ENCODE measurements at regions not wholly inside any gene's neighbourhood (a gene's known extent, or its start where the extent isn't known, plus 50 kb on each side); places are given as distances from the start of the nearest gene placed in this dataset.

DNA sequence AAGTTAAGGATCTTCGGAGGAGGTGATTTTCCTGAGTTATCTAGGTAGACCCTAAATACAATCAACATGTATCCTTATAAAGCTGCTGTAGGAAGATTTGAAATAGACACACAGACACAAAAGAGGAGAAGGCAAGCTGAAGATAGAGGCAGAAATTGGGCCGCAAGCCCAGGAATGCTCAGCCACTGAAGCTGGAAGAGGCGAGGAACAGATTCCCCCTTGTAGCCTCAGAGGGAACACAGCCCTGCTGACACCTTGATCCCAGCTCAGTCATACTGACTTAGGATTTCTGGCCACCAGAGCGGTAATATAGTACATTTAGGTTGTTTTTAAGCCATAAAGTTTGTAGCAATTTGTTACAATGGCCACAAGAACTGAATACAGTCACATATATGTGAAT, 90.9 kb downstream of the ETAA1 start:
- no peaks in the 10 kb centered on the region for H3K9me3 ChIP-seq (ENCODE audit: severe bottlenecking)
- H3K36me3 ChIP-seq (ENCODE audit: low read depth): no peaks in the 10 kb centered on the region
- DNase-seq (ENCODE audit: low spot score): no peak
- ATAC-seq (ENCODE audit: low read depth): no peak
- no peaks in the 10 kb centered on the region for H3K27me3 ChIP-seq (ENCODE audit: insufficient read depth, poor library complexity, severe bottlenecking)
- TF ChIP-seq, protein P1, sequence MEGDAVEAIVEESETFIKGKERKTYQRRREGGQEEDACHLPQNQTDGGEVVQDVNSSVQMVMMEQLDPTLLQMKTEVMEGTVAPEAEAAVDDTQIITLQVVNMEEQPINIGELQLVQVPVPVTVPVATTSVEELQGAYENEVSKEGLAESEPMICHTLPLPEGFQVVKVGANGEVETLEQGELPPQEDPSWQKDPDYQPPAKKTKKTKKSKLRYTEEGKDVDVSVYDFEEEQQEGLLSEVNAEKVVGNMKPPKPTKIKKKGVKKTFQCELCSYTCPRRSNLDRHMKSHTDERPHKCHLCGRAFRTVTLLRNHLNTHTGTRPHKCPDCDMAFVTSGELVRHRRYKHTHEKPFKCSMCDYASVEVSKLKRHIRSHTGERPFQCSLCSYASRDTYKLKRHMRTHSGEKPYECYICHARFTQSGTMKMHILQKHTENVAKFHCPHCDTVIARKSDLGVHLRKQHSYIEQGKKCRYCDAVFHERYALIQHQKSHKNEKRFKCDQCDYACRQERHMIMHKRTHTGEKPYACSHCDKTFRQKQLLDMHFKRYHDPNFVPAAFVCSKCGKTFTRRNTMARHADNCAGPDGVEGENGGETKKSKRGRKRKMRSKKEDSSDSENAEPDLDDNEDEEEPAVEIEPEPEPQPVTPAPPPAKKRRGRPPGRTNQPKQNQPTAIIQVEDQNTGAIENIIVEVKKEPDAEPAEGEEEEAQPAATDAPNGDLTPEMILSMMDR (IDR thresholded peaks at IDR 0.05; ENCODE audit: poor library complexity, severe bottlenecking): no peak
- peaks cover 5% of the 10 kb centered on the region for H3K4me1 ChIP-seq (ENCODE audit: insufficient read depth, poor library complexity, severe bottlenecking)
- no peak overlapping the region for H3K4me3 ChIP-seq (ENCODE audit: severe bottlenecking)
- H3K27ac ChIP-seq (ENCODE audit: poor library complexity, severe bottlenecking): no peak overlapping the region

GRCh38 chr2:67489396-67489795, 92.3 kb downstream of the ETAA1 start:
- Histone ChIP-seq H3K9me3 (ENCODE audit: severe bottlenecking) (no peaks in the 10 kb centered on the region), H3K27ac (ENCODE audit: poor library complexity, severe bottlenecking) (no peak overlapping the region), H3K27me3 (ENCODE audit: insufficient read depth, poor library complexity, severe bottlenecking) (no peaks in the 10 kb centered on the region), H3K4me1 (ENCODE audit: insufficient read depth, poor library complexity, severe bottlenecking) (peaks cover 5% of the 10 kb centered on the region), H3K4me3 (ENCODE audit: severe bottlenecking) (no peak overlapping the region), H3K36me3 (ENCODE audit: low read depth) (no peaks in the 10 kb centered on the region)
- TF ChIP-seq, protein P1 (IDR thresholded peaks at IDR 0.05; ENCODE audit: poor library complexity, severe bottlenecking): no peak
- ATAC-seq (ENCODE audit: low read depth) (no peak), DNase-seq (ENCODE audit: low spot score) (no peak)

DNA sequence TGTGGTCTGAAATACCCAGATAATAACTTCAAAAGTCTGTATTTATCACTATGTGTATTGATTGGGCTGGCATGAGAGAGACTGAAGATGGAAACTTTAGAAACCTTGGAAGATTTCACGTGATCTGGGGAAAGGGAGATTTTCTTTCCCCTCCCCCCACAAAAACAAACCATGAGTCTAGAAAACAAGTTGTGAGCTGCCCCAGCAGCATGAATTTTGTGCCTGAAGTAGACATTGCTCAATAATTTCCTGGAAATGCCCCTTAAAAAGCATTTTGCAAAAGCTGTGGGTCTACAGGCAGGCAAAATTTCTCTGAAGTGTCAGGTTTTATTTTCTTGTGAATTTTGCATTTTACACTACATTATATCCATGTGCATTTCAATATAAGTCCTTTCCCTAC, 101.8 kb downstream of the ETAA1 start:
- no peaks in the 10 kb centered on the region for H3K27me3 ChIP-seq (ENCODE audit: insufficient read depth, poor library complexity, severe bottlenecking)
- no peak for ATAC-seq (ENCODE audit: low read depth)
- H3K4me1 ChIP-seq (ENCODE audit: insufficient read depth, poor library complexity, severe bottlenecking): peaks cover 19% of the 10 kb centered on the region
- H3K27ac ChIP-seq (ENCODE audit: poor library complexity, severe bottlenecking): no peak overlapping the region
- TF ChIP-seq, protein P1 (IDR thresholded peaks at IDR 0.05; ENCODE audit: poor library complexity, severe bottlenecking): no peak
- no peak for DNase-seq (ENCODE audit: low spot score)
- H3K36me3 ChIP-seq (ENCODE audit: low read depth): no peaks in the 10 kb centered on the region
- no peaks in the 10 kb centered on the region for H3K9me3 ChIP-seq (ENCODE audit: severe bottlenecking)
- H3K4me3 ChIP-seq (ENCODE audit: severe bottlenecking): no peak overlapping the region

DNA sequence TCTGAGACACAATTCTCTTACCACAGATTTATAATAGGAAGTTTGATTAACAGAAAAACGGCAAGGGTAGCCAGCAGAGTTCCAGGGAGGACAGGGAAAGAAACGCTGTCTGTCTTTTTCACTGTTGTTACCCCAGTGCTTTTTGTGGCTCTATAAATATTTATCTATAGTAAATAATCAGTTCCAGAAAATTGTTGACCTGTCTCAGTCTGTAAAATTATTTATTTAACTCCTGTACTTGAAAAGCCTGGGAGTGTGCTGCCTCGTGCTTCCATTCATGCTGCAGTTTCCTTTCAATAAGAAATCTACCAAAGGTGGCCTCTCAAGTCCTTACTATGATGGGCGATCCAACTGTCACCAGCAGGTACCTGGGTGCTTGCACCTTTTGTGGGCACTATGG, 102.9 kb downstream of the ETAA1 start:
- no peaks in the 10 kb centered on the region for H3K27me3 ChIP-seq (ENCODE audit: insufficient read depth, poor library complexity, severe bottlenecking)
- TF ChIP-seq, protein P1 (IDR thresholded peaks at IDR 0.05; ENCODE audit: poor library complexity, severe bottlenecking): no peak
- H3K27ac ChIP-seq (ENCODE audit: poor library complexity, severe bottlenecking): no peak overlapping the region
- no peaks in the 10 kb centered on the region for H3K36me3 ChIP-seq (ENCODE audit: low read depth)
- DNase-seq (ENCODE audit: low spot score): no peak
- H3K4me3 ChIP-seq (ENCODE audit: severe bottlenecking): no peak overlapping the region
- no peak for ATAC-seq (ENCODE audit: low read depth)
- H3K4me1 ChIP-seq (ENCODE audit: insufficient read depth, poor library complexity, severe bottlenecking): peaks cover 19% of the 10 kb centered on the region
- no peaks in the 10 kb centered on the region for H3K9me3 ChIP-seq (ENCODE audit: severe bottlenecking)

- Histone ChIP-seq H3K27ac (ENCODE audit: poor library complexity, severe bottlenecking) (no peak overlapping the region), H3K9me3 (ENCODE audit: severe bottlenecking) (no peaks in the 10 kb centered on the region), H3K4me1 (ENCODE audit: insufficient read depth, poor library complexity, severe bottlenecking) (peaks cover 19% of the 10 kb centered on the region), H3K4me3 (ENCODE audit: severe bottlenecking) (no peak overlapping the region), H3K27me3 (ENCODE audit: insufficient read depth, poor library complexity, severe bottlenecking) (no peaks in the 10 kb centered on the region), H3K36me3 (ENCODE audit: low read depth) (no peaks in the 10 kb centered on the region)
- ATAC-seq (ENCODE audit: low read depth): no peak
- TF ChIP-seq, protein P1 (IDR thresholded peaks at IDR 0.05; ENCODE audit: poor library complexity, severe bottlenecking): no peak
- DNase-seq (ENCODE audit: low spot score): no peak
These were observed 103.4 kb downstream of the ETAA1 start for GRCh38 chr2:67500541-67500940.

Data from RWPE2 (cell line).